Heart right ventricle (tissue), 16 donors: ENCODE measurements at regions not wholly inside any gene's neighbourhood (a gene's known extent, or its start where the extent isn't known, plus 50 kb on each side); places are given as distances from the start of the nearest gene placed in this dataset.
"Not testable (repeated sequence)": the region's sequence is repeated elsewhere in the genome, so short reads cannot be mapped to it uniquely, and the experiment has no call there.

Source experiments
- ATAC-seq, 8 donors: fragments of 200-7000 bp; cut with Tn5 transposase; one replicate each; pipeline ENCODE4 v1.9.1; 2020; ENCODE audit warnings: mild to moderate bottlenecking in 8 of 8, moderate library complexity in 8 of 8, moderate number of reproducible peaks in 1 of 8
- DNase-seq, 2 donors: peaks; one replicate each; pipeline ENCODE4 v3.0.0-alpha.2; 2020
- H3K27ac ChIP-seq, 10 donors: fragments of 200-600 bp; sonication (generic) in 2 of 10; one replicate each; pipeline versions ENCODE4 v1.5.0 to v1.8.0; 2020 to 2022; ENCODE audit warnings: mild to moderate bottlenecking in 3 of 10
- H3K27me3 ChIP-seq, 7 donors: fragments of 200-600 bp; one replicate each; pipeline ENCODE4 v1.8.0; 2021 to 2022; ENCODE audit warnings: mild to moderate bottlenecking in 2 of 7
- H3K36me3 ChIP-seq, 9 donors: fragments of 200-600 bp; sonication (generic) in 1 of 9; one replicate each; pipeline versions ENCODE4 v1.5.0 to v1.8.0; 2020 to 2022; ENCODE audit warnings: mild to moderate bottlenecking in 2 of 9
- H3K4me1 ChIP-seq, 9 donors: fragments of 200-600 bp; sonication (generic) in 1 of 9; one replicate each; pipeline versions ENCODE4 v1.5.0 to v1.8.0; 2020 to 2022; ENCODE audit warnings: mild to moderate bottlenecking in 4 of 9
- H3K4me3 ChIP-seq, 10 donors: fragments of 200-600 bp; sonication (generic) in 2 of 10; one replicate each; pipeline versions ENCODE4 v1.5.0 to v1.8.0; 2020 to 2022; ENCODE audit warnings: mild to moderate bottlenecking in 7 of 10, moderate library complexity in 2 of 10
- H3K9me3 ChIP-seq, 11 donors: fragments of 200-600 bp in 10 of 11; sonication (generic) in 2 of 11; one replicate each; pipeline versions ENCODE4 v1.5.0 to v1.8.0; 2013 to 2022; ENCODE audit warnings: mild to moderate bottlenecking in 2 of 11, control low read depth in 1 of 11, moderate library complexity in 1 of 11
- CTCF ChIP-seq, 9 donors: fragments of 200-600 bp; sonication (generic) in 2 of 9; IDR thresholded peaks; one replicate each; pipeline versions ENCODE4 v1.5.0 to v1.8.0; 2021 to 2022; ENCODE audit warnings: antibody characterized with exemption in 9 of 9, mild to moderate bottlenecking in 5 of 9, moderate library complexity in 1 of 9
- WGBS, 2 donors: extraction: QIAGEN DNeasy Blood & Tissue Kit; methylation state at CpG; one replicate each; pipeline ENCODE4 v1.1.7; 2013; ENCODE audit warnings: inconsistent platforms in 1 of 2; 5-methylcytosine and 5-hydroxymethylcytosine counted together
- intact Hi-C, 10 donors: fragments of 100-400 bp; cut with DNase I; formaldehyde crosslinking; loops; one replicate each; pipeline versions ENCODE4 v1.11.1 to v1.14.2; 2022
- donor health status: Arrhythmogenic right ventricular cardiomyopathy.
- donor health status: ischemic (EF 13 %, LVEDD 7.1; RV severe dilation, severe dysfunction).
- donor health status: healthy with polysubstance abuse.
- donor health status: DM: no; HTN: yes; CAD: no.
- donor health status: DM: no; HTN: no; CAD: no.
- donor health status: ischemic (EF 25% LVEDD 6.9; RV normal size, moderate dysfunction).
- donor health status: ischemic (EF 25% LVEDD 5.7; RV mildly dilated, moderate dysfunction).
- donor health status: healthy.
- donor health status: DM: yes; HTN: yes; CAD: no.
- donor health status: Ischemic cardiomyopathy.
- donor health status: ischemic (EF 35%, LVEDD 5.7; RV mildly dilated, moderate dysfunction).
- donor health status: nonischemic (EF 11% LVEDD 7.7; RV severe dilation, severe dysfunction).
- donor health status: DM: yes; HTN: yes; CAD: no.
- donor health status: PGD.
- donor health status: ischemic (EF 29% LVEDD 5.4; RV normal size, mild dysfunction).
- donor health status: nonischemic (EF 23%, LVEDD 6.1; RV moderate dilation, normal function).

- peaks cover 0 to 22% (median 0%) of the 10 kb centered on the region in 9 donors for H3K4me1 ChIP-seq
- H3K27ac ChIP-seq, H3K27me3 ChIP-seq, H3K4me3 ChIP-seq, intact Hi-C loops, ATAC-seq: not testable (repeated sequence)
- WGBS, 2 donors, result 26 to 36% methylated on average over 7 to 8 of the region's 8 CpGs
- DNase-seq, result peak in 1 of 2 donors; percentile 10
- peaks cover 0 to 26% (median 0%) of the 10 kb centered on the region in 9 donors for H3K36me3 ChIP-seq
- peaks cover 0 to 20% (median 4%) of the 10 kb centered on the region in 11 donors for H3K9me3 ChIP-seq
These were observed 50.3 kb downstream of the TLCD4 start for GRCh38 chr1:95167503-95167902.

GRCh38 chr1:95168028-95168427, 50.9 kb downstream of the TLCD4 start:
- peaks cover 0 to 22% (median 0%) of the 10 kb centered on the region in 9 donors for H3K4me1 ChIP-seq
- intact Hi-C loops, result no loop called here
- TF ChIP-seq CTCF (IDR thresholded peaks at IDR 0.05), result no peak
- H3K36me3 ChIP-seq, result peaks cover 0 to 27% (median 0%) of the 10 kb centered on the region in 9 donors
- WGBS, 2 donors, result 95 to 97% methylated on average over 2 of the region's 2 CpGs
- ATAC-seq, result no peak
- H3K27me3 ChIP-seq, result no peaks in the 10 kb centered on the region
- DNase-seq, result no peak
- peaks cover 0 to 20% (median 4%) of the 10 kb centered on the region in 11 donors for H3K9me3 ChIP-seq
- H3K27ac ChIP-seq, result no peak overlapping the region
- H3K4me3 ChIP-seq, result no peak overlapping the region

- TF ChIP-seq CTCF (IDR thresholded peaks at IDR 0.05), result no peak
- Histone ChIP-seq H3K4me3 (no peak overlapping the region), H3K4me1 (peaks cover 0 to 22% (median 0%) of the 10 kb centered on the region in 9 donors), H3K9me3 (peaks cover 0 to 12% (median 4%) of the 10 kb centered on the region in 11 donors), H3K27me3 (no peaks in the 10 kb centered on the region), H3K27ac (no peak overlapping the region), H3K36me3 (peaks cover 0 to 29% (median 0%) of the 10 kb centered on the region in 9 donors)
- WGBS, 2 donors, result 75 to 76% methylated on average over 5 of the region's 5 CpGs
- intact Hi-C loops, result no loop called here
- ATAC-seq (peak in 1 of 8 donors; percentile 18), DNase-seq (no peak)
These were observed 51.7 kb downstream of the TLCD4 start for GRCh38 chr1:95168761-95169351.

- peaks cover 0 to 22% (median 0%) of the 10 kb centered on the region in 9 donors for H3K4me1 ChIP-seq
- intact Hi-C loops, result no loop called here
- no peak overlapping the region for H3K27ac ChIP-seq
- H3K9me3 ChIP-seq, result peaks cover 0 to 5% (median 0%) of the 10 kb centered on the region in 11 donors
- H3K4me3 ChIP-seq, result no peak overlapping the region
- H3K36me3 ChIP-seq, result peaks cover 0 to 26% (median 0%) of the 10 kb centered on the region in 9 donors
- ATAC-seq, result no peak
- no peak for TF ChIP-seq CTCF (IDR thresholded peaks at IDR 0.05)
- 73 to 75% methylated on average over 2 of the region's 2 CpGs for WGBS, 2 donors
- H3K27me3 ChIP-seq, result no peaks in the 10 kb centered on the region
- no peak for DNase-seq
These were observed 52.4 kb downstream of the TLCD4 start for GRCh38 chr1:95169548-95169947.
